ENCODE measurements at regions not wholly inside any gene's neighbourhood (a gene's known extent, or its start where the extent isn't known, plus 50 kb on each side); places are given as distances from the start of the nearest gene placed in this dataset.

- TF ChIP-seq, protein P1, sequence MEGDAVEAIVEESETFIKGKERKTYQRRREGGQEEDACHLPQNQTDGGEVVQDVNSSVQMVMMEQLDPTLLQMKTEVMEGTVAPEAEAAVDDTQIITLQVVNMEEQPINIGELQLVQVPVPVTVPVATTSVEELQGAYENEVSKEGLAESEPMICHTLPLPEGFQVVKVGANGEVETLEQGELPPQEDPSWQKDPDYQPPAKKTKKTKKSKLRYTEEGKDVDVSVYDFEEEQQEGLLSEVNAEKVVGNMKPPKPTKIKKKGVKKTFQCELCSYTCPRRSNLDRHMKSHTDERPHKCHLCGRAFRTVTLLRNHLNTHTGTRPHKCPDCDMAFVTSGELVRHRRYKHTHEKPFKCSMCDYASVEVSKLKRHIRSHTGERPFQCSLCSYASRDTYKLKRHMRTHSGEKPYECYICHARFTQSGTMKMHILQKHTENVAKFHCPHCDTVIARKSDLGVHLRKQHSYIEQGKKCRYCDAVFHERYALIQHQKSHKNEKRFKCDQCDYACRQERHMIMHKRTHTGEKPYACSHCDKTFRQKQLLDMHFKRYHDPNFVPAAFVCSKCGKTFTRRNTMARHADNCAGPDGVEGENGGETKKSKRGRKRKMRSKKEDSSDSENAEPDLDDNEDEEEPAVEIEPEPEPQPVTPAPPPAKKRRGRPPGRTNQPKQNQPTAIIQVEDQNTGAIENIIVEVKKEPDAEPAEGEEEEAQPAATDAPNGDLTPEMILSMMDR (conservative IDR thresholded peaks at IDR 0.05; ENCODE audit: low read depth, low read length), result no peak
- TF ChIP-seq EZH2 (IDR thresholded peaks at IDR 0.05; ENCODE audit: borderline replicate concordance, low read depth, low read length, poor library complexity, severe bottlenecking), result no peak
Measured at GRCh38 chr7:65254061-65254460, 119.6 kb upstream of the ZNF92 start.

Measured in A673 (cell line).